ENCODE measurements at regions not wholly inside any gene's neighbourhood (a gene's known extent, or its start where the extent isn't known, plus 50 kb on each side); places are given as distances from the start of the nearest gene placed in this dataset.

- TF ChIP-seq ETV6 (CRISPR knock-in tag; IDR thresholded peaks at IDR 0.05): no peak
- TF ChIP-seq ZNF416 (CRISPR knock-in tag; IDR thresholded peaks at IDR 0.05): no peak
- TF ChIP-seq ZNF512 (CRISPR knock-in tag; IDR thresholded peaks at IDR 0.05; ENCODE audit: borderline replicate concordance): no peak
- no peak for TF ChIP-seq PRDM15 (CRISPR knock-in tag; IDR thresholded peaks at IDR 0.05)
- TF ChIP-seq E2F4 (CRISPR knock-in tag; IDR thresholded peaks at IDR 0.05; ENCODE audit: borderline replicate concordance, low read depth): no peak
- TF ChIP-seq CTCF (IDR thresholded peaks at IDR 0.05): no peak
- TF ChIP-seq ESRRA (CRISPR knock-in tag; IDR thresholded peaks at IDR 0.05; ENCODE audit: borderline replicate concordance): no peak
- TF ChIP-seq FOXP4 (CRISPR knock-in tag; IDR thresholded peaks at IDR 0.05): no peak
- no peak for TF ChIP-seq NR2C2 (CRISPR knock-in tag; IDR thresholded peaks at IDR 0.05)
- no peak for TF ChIP-seq ZSCAN18 (CRISPR knock-in tag; IDR thresholded peaks at IDR 0.05)
These were observed 50.6 kb upstream of the IGFBP3 start for GRCh38 chr7:45971661-45972175.
